GM21423 (cell line): ENCODE measurements at regions not wholly inside any gene's neighbourhood (a gene's known extent, or its start where the extent isn't known, plus 50 kb on each side); places are given as distances from the start of the nearest gene placed in this dataset.
A peak's percentile ranks its signal among the peaks of the same experiment; 100 is the strongest.
"Not testable (repeated sequence)": the region's sequence is repeated elsewhere in the genome, so short reads cannot be mapped to it uniquely, and the experiment has no call there.

ENCODE experiments used
- ATAC-seq: cut with Tn5 transposase; IDR thresholded peaks from one replicate; pipeline ENCODE4 v1.9.1; 2021; ENCODE audit warnings: mild to moderate bottlenecking, moderate library complexity; ENCODE audit not compliant: unreplicated experiment

- no peak for ATAC-seq
These were observed 1469.5 kb upstream of the CELF2 start for GRCh38 chr10:9547936-9548904.

DNA sequence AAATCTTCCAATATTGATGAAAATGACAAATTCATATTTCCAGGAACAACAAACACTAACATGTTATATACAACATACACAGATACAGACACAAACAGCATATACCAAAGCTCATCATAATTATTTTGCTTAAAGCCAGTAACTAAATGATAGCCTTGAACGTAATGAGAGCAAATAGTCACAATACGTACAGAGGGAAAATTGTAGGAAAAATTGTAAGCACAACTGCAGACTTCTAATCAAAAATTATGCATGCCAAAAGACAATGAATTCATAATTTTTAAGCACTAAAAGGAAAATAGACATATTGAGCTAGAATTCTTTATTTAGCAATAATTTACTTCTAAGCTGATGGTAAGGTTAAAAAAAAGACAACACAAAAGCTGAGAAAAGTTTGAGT lies 1466.9 kb upstream of the CELF2 start:
- no peak for ATAC-seq

DNA sequence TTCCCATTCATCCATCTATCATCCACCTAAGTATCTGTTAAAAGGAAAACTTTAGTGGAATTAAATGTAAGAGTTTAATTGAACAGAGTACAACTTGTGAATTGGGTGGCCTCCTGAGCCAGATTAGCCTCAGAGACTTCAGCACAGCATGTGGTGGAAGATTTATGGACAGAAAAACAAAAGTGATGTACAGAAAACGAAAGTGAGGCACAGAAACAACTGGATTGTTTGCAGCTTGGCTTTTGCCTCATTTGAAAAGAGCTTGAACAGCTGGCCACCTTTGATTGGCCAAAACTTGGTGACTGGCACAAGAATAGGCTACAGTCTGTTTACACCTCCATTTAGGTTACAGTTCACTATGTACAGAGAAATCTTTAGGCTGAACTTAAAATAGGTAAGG lies 1463.4 kb upstream of the CELF2 start:
- no peak for ATAC-seq

- no peak for ATAC-seq
These were observed 1456.7 kb upstream of the CELF2 start for GRCh38 chr10:9560976-9561375.

- ATAC-seq: no peak
These were observed 1455.7 kb upstream of the CELF2 start for GRCh38 chr10:9561821-9562505.

DNA sequence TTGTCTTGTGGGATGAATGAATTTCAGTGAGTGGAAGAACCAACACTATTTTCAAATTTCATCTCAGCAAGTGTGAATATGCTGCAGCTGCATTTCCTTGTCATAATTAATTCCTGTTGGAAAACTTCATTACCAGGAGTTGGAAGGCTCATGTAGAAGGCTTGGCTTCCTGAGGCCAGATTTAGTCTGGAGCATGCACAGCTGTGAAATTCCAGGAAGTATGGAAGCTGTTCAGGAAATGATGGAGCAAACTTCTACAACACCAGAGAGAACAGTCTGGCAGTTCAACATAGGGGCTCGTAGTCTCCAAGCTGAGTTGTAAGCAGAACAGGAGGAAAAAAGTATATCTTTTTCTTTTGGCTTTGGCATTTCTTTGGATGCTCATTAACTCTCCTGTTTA lies 1439.9 kb upstream of the CELF2 start:
- no peak for ATAC-seq

DNA sequence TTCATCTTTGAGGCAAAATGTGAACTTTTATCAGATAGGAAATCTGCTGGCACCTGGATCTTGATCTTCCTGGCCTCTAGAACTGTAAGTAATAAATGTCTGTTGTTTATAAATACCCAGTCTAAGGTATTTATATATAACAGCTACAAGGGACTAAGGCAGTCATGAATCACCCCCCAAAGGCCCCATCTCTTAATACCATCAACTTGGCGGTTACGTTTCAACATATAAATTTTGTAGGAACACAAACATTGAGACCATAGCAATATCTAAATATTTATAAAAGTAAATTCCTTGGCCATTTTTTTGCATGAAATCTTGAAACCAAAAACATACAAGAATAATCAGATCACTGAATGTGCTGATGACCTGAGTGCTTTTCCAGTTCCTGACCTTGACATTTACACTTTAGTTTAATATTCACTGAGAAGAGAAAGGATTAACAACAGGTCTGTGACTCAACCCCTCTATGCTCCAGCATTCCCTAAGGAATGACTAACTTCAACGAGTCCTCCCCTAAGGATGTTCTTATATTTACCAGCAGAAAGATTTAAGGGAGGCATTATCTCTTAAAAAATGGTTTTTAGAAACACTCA lies 1438.5 kb upstream of the CELF2 start:
- ATAC-seq: no peak

- ATAC-seq: not testable (repeated sequence)
These were observed 1434.9 kb upstream of the CELF2 start for GRCh38 chr10:9582803-9583202.

GRCh38 chr10:9596368-9596920 lies 1421.2 kb upstream of the CELF2 start:
- no peak for ATAC-seq

GRCh38 chr10:9602998-9603397 lies 1414.7 kb upstream of the CELF2 start:
- ATAC-seq: no peak

- no peak for ATAC-seq
These were observed 1413.7 kb upstream of the CELF2 start for GRCh38 chr10:9603972-9604371.

- ATAC-seq: no peak
These were observed 1412.4 kb upstream of the CELF2 start for GRCh38 chr10:9605231-9605630.

- ATAC-seq: no peak
These were observed 1409.1 kb upstream of the CELF2 start for GRCh38 chr10:9608602-9609001.

DNA sequence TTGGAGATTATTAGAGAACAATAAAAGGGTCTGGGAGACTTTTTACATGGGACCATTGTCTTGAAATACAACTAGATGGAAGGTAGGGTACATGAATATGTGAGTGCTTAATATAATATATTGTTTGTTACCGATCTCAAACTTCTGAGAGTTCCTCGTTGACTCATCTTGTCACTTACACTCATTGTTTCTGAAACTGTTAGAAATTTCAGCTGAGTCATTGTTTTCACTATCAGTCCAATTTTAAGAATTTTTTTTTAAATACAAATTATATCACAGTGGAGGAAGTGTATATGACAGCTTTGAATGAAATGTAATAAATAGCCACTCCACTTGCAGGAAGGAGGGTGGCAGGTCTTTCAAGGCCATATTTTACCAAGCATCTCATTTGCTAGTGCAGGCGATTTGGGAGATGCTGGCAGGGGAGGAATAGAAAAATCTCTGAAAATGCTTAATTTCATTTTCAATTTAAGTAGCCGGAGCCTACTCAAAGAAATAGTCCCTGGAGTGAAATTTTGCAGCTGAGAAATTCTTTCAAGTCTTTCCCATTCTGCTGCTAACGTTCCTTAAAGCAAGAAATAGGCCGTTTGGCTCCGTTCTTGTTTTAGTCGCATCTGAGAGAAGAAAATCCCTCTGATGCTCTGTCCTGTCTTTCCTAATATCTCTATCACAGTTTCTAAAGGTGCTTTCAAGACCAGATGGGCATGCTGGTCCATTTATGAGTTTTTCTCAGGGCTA lies 1404.2 kb upstream of the CELF2 start:
- ATAC-seq: peak; percentile 81

- no peak for ATAC-seq
These were observed 1402.5 kb upstream of the CELF2 start for GRCh38 chr10:9615189-9615588.

- ATAC-seq: no peak
These were observed 1396.5 kb upstream of the CELF2 start for GRCh38 chr10:9621216-9621615.

- ATAC-seq: no peak
These were observed 1392.4 kb upstream of the CELF2 start for GRCh38 chr10:9625304-9625703.

DNA sequence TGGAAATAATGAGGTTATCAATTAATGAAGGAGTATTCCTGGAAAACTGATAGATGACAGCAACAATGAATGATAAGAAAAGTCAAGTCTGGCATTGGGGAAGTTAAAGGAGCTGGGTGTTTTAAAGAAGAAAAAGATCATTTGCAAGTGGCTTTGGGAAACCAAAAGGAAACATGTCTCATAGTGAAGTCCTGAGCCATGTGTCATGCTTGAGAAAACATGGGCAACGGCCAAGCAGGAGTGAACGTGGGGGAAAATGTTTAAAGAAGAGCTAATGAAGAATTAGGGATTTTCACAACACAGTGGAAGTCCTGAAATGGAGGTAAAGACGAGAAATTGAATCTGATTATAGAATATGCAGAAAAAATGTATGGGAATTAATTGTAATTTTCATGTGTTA lies 1383.2 kb upstream of the CELF2 start:
- no peak for ATAC-seq

DNA sequence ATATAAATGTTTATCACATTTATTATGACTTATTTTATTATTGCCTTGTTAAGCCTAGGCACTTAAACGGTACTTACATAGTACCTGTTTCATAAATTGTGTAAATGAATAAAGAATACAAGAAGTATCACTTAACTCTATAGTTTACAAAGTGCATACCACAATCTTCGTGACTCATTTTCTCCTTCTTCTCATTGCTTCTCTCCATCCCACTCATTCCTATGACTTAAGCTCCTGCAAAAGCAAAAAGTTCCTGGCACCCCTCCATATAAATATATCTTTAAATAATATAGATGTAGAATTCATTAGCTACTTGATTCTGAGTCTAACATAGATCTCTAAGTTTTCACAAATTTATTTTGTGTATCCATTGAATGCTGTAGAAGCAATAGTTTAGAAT lies 1382.0 kb upstream of the CELF2 start:
- no peak for ATAC-seq

DNA sequence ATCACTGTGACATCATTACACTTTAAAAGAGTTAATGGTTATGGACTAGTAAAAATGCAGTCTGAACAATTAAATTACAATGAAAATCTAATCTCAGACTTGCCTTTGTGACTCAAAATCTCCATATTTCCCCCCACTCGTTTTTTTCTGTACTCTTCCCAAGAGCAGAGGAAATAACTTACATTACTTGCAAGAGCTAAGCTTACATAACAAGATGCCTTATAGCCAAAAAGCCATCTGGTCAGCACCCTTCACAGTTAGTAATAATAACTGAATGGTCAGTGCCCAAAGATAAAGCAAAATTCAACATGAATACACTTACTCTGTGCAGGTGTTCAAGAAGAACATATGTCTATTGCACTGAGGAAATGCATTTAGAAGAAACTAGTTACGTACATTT lies 1381.5 kb upstream of the CELF2 start:
- no peak for ATAC-seq

DNA sequence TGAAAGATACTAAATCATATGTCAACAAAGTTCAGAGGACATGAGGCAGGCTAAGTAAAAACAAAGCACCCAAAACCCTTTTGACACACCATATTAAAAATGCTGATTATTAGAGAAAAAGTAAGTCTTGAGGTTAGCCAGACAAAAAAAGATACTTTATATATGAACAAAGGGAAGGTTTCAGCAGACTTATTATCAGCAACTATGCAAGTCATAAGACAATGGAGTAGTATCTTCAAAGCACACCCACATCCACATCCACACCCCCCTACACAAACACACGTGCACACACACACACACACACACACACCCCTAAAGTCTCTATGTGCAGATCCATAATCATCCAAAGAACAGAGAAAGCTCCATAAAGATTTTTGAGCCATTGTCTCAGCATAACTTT lies 1373.9 kb upstream of the CELF2 start:
- no peak for ATAC-seq
